ENCODE measurements at regions not wholly inside any gene's neighbourhood (a gene's known extent, or its start where the extent isn't known, plus 50 kb on each side); places are given as distances from the start of the nearest gene placed in this dataset.

GRCh38 chr6:28736121-28736520 is 187.7 kb downstream of the TRIM27 start:
- Histone ChIP-seq H3K36me3 (no peaks in the 10 kb centered on the region), H3K4me3 (no peak overlapping the region), H3K4me1 (no peaks in the 10 kb centered on the region), H3K9me3 (no peaks in the 10 kb centered on the region), H3K27ac (no peak overlapping the region), H3K27me3 (ENCODE audit: low read depth) (peaks cover 83% of the 10 kb centered on the region)
- intact Hi-C loops (cut with DNase I): no loop called here
- ATAC-seq (no peak), DNase-seq (no peak)
- no peak for TF ChIP-seq CTCF (IDR thresholded peaks at IDR 0.05)

GRCh38 chr6:28737750-28738395 is 185.9 kb downstream of the TRIM27 start:
- Histone ChIP-seq H3K36me3 (no peaks in the 10 kb centered on the region), H3K4me1 (no peaks in the 10 kb centered on the region), H3K27me3 (ENCODE audit: low read depth) (peaks cover 96% of the 10 kb centered on the region), H3K4me3 (no peak overlapping the region), H3K9me3 (no peaks in the 10 kb centered on the region), H3K27ac (no peak overlapping the region)
- ATAC-seq: no peak
- TF ChIP-seq CTCF (IDR thresholded peaks at IDR 0.05): no peak
- DNase-seq: no peak
- intact Hi-C loops (cut with DNase I): no loop called here

- Histone ChIP-seq H3K36me3 (no peaks in the 10 kb centered on the region), H3K27me3 (ENCODE audit: low read depth) (peaks cover 99% of the 10 kb centered on the region), H3K9me3 (no peaks in the 10 kb centered on the region), H3K4me3 (no peak overlapping the region), H3K27ac (no peak overlapping the region), H3K4me1 (no peaks in the 10 kb centered on the region)
- ATAC-seq (no peak), DNase-seq (no peak)
- intact Hi-C loops (cut with DNase I): no loop called here
- TF ChIP-seq CTCF (IDR thresholded peaks at IDR 0.05): no peak
Measured at GRCh38 chr6:28738396-28738765, 185.4 kb downstream of the TRIM27 start.

GRCh38 chr6:28741363-28741762 is 182.4 kb downstream of the TRIM27 start:
- TF ChIP-seq CTCF (IDR thresholded peaks at IDR 0.05): no peak
- no peaks in the 10 kb centered on the region for H3K4me1 ChIP-seq
- H3K27ac ChIP-seq: no peak overlapping the region
- DNase-seq (no peak), ATAC-seq (no peak)
- H3K27me3 ChIP-seq (ENCODE audit: low read depth): peaks cover 86% of the 10 kb centered on the region
- H3K9me3 ChIP-seq: no peaks in the 10 kb centered on the region
- intact Hi-C loops (cut with DNase I): no loop called here
- no peak overlapping the region for H3K4me3 ChIP-seq
- H3K36me3 ChIP-seq: no peaks in the 10 kb centered on the region

- ATAC-seq (no peak), DNase-seq (no peak)
- Histone ChIP-seq H3K4me3 (no peak overlapping the region), H3K27me3 (ENCODE audit: low read depth) (peaks cover 77% of the 10 kb centered on the region), H3K9me3 (no peaks in the 10 kb centered on the region), H3K27ac (no peak overlapping the region), H3K36me3 (no peaks in the 10 kb centered on the region), H3K4me1 (no peaks in the 10 kb centered on the region)
- no peak for TF ChIP-seq CTCF (IDR thresholded peaks at IDR 0.05)
- intact Hi-C loops (cut with DNase I): no loop called here
Measured at GRCh38 chr6:28742668-28743270, 181.0 kb downstream of the TRIM27 start.

Measured in lower lobe of right lung (tissue), 2 donors.